HG02623 (cell line): ENCODE measurements at regions not wholly inside any gene's neighbourhood (a gene's known extent, or its start where the extent isn't known, plus 50 kb on each side); places are given as distances from the start of the nearest gene placed in this dataset.

Source experiments
- ATAC-seq: cut with Tn5 transposase; IDR thresholded peaks from one replicate; pipeline ENCODE4 v1.9.1; 2021; ENCODE audit warnings: moderate library complexity; ENCODE audit not compliant: unreplicated experiment

DNA sequence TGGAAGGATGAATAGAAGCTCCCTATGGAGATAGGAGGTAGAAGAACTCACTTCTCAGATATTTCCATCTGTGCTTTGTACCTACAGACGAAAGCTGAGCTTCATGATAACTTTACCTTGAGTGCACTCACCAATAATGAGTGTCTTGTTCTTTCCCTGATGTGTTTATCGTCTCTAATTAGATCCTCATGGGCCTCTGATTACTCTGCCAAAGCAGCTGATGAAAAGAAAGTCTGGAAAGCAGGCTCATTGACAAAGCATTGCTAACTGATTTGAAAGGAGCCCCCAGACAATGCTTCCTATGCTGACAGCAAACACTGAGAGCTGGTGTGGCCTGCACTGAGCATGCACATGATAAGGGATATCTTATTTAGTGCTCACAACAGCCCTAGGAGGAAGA, 183.9 kb upstream of the GHITM start:
- ATAC-seq = no peak

DNA sequence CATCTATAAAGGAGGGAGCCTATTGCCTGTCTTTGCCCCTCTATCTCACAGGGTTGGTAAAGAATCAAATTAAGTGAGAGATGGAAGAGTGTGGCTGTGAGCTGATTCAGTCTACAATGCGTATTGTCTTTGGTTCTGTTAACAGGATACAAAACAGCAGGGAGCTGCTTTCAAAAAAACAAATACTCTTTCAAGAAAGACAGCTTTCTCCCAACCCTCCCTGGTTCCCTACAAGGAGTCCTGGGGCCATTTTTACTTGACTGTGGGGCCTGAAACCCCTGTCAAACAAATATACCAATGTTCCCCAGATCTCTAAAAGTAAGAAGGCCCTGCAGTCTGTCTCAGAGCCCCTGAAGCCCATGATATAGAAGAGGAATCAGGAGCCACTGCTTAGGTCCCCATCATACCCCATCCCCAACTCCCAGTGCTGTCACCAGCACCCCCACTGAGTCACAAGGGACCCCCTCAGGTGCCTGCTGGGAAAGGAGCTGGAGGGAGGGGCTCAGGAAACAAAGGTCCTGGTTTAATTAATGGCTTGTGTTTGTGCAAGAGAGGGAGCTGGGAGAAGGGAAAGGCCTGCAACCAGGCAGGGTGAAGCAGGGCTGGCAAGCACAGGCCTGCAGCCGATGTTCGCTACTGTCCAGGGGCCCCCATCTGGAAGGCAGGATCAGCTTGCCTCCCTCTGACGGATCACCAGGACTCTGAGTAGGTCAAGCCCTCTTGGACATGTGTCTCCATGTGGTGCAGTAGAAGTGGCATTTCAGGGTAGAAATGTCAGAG, 182.0 kb upstream of the GHITM start:
- ATAC-seq = no peak

DNA sequence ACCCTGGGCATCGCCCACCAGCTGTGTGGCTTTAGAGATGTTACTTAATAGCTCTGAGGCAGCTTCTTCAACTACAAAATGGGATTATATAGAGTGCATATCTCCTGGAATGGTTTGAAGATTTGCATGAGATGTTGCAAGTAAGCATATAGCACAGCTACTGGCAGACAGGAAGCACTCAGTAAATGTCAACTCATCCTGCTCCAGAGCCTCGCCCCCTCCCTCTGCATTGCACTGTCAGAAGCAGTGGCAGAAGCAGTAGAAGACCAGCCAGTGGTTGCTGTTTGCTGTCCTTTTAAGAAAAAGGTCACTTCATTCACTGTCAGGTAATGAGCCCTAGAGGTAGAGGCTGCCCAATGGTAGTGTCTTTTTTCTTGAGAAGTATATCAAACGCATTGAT, 180.0 kb upstream of the GHITM start:
- no peak for ATAC-seq

DNA sequence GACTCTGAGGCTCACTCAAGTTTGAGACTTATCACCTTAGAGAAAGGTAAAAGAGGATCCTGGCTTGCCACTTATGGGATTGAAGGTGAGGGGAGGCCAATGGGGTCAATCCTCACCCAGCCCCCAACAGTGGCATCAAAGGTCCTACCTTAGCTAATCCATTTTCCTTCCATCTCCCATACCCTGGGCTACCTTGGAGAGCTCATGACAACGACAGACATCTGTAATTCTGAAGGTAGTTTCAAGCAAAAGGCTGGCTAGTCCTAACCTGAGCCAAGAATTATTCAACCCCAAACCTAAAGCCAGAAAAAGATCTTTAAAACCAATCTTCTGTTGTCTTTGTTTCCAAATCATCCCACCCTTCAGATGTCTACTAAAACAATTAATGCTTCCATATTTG, 179.2 kb upstream of the GHITM start:
- no peak for ATAC-seq

DNA sequence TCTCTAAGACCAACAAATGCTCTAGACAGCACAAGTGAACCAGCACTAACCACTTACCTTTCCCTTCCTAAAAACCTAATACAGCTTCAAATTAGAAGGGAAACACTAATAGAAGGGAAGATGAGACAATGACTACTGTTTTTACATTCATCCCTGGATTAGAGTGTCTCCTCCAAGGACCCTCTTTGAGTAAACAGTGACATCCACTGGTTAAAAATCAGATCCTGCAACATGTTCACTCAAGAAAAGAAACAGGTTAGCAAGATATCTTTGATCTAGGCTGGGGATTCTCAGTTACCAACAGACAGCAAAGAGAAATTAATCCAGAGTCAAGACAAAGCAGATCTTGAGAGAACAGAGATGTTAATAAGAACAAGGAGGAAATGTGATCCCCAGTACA, 177.7 kb upstream of the GHITM start:
- ATAC-seq = no peak

DNA sequence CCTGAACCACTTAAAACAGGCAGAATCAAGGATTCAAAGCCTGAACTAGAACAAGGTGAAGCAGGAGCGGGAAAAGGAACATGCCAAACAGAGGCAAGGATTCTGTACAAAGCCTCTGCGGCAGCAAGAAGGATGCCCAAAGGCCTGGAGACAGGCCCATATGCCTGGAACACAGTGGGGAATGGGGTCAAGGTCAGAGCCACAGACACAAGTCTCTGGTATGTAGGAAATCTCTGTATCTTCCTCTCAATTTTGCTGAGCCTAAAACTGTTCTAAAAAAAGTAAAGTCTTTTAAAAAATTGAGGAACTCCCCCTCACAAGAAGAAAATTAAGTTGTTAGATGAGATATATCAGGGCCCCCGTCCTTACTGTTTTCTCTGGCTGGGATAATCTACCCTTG, 175.9 kb upstream of the GHITM start:
- no peak for ATAC-seq

DNA sequence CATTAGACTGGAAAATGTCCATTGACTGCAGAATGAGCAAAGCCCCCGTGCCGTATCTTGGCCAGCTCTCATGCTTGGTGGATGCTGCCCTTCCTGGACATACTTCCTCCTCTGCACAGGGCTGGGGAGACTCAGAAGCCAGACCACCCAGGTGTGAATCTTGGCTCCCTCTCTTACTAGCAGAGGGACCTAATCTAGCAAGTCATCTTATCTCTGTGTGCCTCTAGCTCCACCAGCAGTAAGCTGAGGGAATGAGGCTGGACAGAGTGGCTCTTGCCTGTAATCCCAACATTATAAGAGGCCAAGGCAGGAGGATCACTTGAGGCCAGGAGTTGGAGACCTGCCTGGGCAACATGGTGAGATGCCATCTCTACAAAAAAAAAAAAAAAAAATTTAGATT, 173.8 kb upstream of the GHITM start:
- ATAC-seq = no peak

DNA sequence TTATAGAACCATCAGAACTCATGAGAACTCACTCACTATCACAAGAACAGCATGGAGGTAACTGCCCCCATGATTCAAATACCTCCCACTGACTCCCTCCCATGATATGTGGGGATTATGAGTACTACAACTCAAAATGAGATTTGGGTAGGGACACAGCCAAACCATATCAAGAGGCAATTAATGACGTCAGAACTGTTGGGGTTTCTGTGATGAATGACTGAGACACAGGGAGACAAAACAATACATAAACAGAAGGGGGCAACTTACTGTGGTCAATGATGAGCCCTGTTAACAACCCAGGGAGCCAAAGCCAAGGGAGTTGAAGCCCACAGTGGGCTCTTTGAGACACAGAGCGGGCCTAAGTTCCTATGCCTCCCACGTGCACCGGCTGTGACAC, 171.3 kb upstream of the GHITM start:
- ATAC-seq = no peak

DNA sequence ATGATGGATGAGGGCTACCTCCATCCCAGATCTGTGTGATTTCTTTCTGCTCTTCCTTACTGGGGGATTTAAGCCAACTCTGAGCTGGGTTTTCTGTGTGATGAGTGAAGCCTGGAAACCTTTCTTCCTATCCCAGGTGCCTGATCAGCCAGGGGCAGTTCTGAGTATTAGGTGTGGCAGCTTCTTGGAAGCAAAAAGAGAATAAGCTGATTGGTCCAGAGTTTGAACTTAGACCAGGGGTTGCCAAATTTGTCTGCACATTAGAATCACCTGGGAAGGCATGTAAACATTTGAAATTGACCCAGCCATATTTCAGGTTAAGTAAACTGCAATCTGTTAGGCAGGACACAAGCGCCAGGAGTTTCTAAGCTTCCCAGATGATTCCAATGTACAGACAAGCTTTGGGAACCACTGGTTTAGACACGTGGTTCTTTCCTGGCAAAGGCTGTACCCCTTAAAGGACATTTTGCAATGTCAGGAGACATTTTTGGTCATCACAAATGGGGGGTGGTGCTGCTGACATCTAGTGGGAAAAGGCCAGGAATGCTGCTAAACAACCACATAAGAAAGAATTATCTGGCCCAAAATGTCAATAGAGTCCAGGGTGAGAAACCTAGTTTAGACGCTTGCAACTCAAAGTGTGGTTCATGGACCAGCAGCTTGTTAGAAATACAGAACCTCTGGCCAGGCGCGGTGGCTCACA, 160.5 kb upstream of the GHITM start:
- ATAC-seq = no peak

DNA sequence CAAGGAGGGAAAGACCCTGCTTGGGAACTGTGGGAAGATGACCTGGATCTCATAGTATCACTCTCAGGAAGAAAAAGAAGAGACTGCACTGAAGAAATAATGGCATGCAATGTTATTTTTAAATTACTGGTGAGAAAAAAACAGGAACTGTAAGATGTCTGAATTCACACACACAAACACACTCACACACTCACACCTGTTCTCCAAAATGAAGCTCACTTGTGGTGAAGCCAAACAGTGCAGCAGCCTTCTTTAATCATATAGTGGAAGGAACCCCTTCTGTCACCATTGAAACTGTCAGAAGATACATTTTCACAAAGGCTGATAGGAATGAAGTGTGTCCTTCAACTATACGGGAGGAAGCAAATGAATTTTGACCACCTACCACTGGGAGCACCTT, 156.5 kb upstream of the GHITM start:
- no peak for ATAC-seq

DNA sequence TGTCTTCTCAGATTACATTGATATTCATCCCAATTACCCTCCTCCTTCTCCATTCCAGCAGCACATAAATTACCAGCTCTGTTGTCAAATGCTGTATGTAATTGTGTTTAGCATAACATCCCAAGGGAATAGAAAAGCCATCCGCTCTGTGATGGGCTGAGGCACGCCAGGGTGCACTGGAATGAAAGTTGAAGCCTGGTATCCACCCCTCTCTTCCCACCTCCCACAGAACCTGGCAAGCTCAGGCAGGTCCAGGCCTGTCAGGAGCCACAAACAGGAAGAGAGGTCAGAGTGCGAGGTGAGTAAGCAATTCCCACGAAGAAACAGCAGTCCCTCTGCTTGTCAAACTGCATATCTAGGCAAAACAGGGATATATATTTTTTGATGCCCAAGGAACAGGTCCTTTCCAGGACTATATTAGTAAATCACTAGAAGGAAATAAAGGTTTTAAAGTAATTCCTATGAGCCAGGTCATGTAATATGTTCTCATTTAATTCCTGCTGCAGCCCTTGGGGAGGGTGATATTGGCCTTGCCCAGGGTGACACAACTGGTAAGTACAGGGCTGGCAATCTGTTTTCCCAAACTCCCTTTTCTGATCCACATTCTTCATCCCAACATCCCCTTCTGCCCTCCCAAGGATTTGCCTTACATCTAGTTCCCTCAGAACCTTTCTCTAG, 155.6 kb upstream of the GHITM start:
- ATAC-seq = no peak

DNA sequence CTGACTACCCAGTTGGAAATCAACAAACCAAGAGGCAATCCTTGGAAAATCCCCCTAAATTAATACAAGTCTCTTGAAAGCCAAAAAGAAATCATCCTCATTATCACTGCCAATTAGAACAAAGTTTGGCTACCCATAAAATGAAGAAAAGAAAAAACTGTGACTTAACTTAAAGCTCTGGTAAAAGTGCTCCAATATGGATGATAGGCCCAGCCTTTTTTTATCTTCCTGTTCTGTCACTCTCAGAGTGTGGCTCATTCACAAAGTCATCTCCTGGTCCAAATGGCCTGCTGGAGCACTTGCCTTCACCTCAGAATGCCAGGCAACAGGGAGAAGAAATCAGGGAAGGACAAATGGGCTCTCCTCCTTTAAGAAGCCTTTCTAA, 155.1 kb upstream of the GHITM start:
- no peak for ATAC-seq

DNA sequence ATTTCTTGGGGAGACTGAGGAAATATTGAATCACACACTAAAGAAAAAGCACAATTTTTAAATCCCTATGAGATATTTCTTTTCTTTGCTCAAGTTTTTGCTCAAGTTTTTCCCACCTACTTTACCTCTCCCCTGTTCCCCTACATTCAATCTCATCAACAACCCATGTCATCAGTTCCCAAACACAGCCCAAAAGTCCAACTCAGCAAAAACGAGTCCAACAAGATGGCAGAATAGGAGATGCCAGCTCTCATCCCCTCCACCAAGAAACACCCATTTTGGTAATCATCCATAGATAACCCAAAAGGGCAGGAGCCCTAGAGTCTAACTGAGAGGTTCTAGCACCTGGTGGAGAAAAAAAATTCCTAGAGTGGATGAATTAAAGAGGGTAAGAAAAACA, 152.5 kb upstream of the GHITM start:
- ATAC-seq = no peak

DNA sequence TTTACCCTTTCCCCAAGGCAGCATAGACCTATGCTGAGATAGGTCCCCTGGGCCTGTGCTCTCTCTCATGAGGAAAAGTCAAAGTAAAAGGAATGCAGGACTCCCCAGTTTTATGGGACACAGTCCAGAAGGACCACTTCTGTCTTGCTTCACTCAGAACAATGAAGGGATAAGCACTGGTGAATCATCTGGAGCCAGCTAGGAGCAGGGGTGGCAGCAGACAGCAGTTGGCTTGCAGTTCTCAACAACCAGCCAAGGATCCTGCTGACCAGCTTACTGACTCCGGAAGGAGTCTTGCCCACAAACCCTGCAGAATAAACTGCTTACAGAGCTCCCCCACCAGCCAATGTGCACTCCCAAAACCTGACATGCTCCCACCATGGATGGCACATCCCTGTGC, 152.1 kb upstream of the GHITM start:
- ATAC-seq = no peak

DNA sequence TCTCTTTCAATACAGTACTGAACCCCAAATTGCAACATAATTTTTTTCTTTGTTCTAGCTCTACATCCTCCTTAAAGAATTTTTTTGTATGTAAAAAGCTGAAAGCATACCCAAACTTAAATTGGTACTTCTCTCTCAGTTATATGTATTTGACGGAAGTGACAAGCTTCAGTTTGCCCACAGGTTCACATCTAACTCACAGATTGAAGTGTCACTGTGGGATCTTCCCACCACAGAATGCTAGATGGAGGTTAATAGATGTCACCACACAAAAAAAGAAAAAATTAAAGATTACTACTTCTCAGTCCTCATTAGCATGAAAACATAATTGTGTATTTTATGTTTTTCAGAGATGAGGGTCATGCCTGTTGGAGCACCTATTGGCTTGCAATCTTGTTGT, 150.9 kb upstream of the GHITM start:
- ATAC-seq = no peak

DNA sequence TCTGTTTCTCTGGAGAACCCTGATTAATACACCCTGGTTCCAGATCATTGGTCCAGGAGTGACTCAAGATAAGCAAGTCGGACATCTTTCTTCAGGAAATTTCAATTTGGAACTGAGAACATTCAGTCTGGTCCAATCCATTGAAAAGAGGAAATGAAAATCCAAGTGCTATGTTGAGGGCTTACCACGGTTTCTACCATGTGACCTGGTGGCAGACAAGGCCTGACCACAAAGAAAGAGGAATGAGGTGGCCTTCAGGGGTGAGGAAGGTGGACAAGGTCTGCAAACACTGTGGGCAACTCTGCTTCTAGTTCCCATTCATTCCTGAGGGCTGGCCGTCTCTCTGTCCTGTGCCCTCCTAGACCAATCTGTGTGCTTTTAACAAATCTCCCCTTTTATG, 149.2 kb upstream of the GHITM start:
- ATAC-seq = peak; percentile 90

DNA sequence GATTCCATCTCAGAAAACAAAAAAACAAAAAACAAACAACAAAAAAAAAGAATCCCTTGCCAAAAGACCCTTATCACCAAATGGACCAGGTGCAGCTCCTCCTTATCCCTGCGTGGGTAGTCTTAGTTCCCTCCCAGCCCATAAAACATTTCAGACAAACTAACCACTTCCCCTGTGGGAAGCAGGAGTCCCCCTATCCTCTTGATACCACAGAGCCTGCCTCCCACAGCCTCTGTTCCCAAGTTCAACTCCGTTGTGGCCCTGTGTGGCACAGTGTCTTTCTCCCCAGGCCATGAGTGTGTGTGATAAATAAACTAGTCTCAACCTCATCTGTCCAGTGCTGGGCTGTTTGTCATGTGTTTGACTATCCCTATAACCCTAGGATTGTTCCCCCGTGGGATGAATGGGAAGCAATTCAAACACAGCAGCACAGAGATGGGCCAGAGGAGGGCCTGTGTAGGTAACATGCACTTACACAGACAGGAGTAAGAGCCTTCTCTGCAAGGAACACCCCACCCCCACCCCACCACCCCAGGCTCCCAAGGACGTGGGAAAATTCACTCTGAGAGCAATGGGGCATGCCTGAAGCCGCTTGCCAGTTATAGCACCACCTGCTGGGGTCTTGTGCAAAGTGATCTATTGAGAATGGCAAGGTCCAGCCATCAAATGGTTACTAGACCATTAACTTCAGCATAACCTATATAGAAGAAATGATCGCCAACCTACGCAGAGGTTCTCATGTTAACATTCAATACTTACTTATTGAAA, 147.1 kb upstream of the GHITM start:
- ATAC-seq = peak; percentile 31

DNA sequence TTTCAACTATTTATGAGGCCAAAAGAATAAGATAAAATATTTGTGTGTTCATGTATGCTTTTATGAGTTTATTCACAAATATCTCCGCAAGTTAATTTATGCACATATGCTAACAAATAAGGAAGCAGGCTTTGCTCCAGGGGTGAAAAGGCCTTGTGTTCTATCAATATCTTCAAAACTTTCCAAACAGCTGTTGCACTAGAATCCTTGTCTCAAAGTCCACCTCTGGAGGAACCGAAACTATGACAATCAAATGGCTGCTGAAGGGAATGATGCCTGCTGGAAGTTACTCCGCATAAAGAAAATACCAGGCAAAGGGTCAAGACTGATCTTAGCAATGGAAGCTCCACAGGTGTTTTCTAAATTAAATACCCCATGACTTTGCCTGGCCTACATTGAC, 145.0 kb upstream of the GHITM start:
- ATAC-seq = no peak

DNA sequence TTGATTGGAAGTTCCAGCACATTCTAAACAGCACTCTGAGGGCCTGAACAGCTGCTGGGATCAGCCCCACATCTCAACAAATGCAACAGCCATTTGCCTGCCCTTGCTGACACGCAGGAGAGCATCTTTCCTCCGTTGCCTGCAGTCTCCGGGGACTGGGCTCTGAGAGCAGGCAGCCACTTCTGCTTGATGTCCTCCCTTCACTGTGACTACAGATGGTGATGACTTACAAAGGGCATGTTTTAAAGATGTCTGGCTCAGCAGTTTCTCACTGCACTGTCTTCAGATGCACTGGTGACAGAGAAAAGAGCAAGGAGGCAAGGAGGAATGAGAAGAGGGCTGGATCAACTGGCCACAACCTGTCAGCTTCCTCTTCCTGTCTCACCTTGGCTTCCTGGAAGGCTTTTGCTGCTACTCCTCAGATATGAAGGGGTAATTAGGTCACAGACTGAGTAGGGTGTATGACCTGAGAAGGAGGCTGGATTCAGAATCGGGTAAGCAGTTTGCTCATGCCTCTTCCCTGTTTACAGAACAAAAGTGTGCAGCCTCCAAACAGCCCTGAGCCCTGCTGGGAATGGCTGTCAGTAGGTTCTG, 143.5 kb upstream of the GHITM start:
- no peak for ATAC-seq

DNA sequence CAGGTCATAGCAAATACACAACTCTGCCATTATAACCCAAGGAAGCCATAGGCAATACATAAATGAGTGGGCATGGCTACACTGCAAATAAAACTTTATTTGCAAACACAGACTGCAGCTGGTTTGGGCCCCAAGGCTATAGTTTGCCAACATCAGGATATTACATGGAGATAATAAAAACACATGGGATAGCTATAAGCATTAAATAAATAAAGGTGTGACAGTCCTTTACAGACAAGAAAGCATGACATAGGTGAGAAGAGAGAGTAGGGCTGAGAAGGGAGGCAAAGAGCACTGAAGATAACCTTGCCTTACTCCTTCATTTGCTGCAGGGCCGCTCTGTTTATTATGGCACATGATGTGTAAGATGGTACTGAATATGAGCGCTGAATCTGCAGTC, 135.1 kb upstream of the GHITM start:
- ATAC-seq = no peak

DNA sequence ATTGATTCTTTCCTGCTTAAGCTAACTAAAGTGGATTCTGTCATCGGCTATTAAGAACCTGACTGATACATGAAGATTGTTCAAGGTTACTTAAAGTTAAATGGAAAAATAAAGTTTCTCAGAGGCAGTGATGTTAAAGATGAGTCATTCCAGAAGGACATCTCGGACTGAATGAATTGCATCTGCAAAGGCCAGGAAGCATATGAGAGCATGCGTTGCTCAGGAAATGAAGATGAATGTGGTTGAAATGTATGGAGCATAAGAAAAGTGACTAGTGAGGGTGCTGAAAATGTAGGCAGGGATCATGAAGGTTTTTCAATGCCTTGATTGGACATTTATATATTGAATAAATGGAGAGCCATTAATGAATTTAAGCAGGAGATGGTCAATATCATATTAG, 133.9 kb upstream of the GHITM start:
- no peak for ATAC-seq
